NCI-H1694 treated with DMSO at 0.1 percent for 48 hours (cell line): ENCODE measurements at regions not wholly inside any gene's neighbourhood (a gene's known extent, or its start where the extent isn't known, plus 50 kb on each side); places are given as distances from the start of the nearest gene placed in this dataset.

ENCODE experiments used
- DNase-seq: peaks from one replicate; lab custom pipeline; 2025; lab: John Stamatoyannopoulos, UW

DNA sequence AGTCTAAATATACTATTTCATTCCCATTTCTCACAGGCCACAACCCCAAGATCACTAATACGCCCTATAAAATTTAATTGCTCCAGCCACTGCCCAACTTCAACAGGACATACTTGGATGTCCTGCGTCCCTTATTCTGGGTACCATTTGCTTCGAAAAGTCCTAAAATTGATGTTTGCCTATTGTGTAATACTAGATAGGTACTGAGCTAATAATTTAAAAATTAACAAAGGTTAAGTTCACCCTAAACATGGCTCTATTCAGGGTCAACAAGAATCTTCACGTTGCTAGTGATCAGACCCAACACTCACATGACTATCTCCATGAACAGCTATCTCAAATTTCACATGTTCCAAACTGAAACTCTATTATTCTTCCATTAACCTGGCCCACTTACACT, 296.4 kb upstream of the RND3 start:
- DNase-seq: no peak

DNA sequence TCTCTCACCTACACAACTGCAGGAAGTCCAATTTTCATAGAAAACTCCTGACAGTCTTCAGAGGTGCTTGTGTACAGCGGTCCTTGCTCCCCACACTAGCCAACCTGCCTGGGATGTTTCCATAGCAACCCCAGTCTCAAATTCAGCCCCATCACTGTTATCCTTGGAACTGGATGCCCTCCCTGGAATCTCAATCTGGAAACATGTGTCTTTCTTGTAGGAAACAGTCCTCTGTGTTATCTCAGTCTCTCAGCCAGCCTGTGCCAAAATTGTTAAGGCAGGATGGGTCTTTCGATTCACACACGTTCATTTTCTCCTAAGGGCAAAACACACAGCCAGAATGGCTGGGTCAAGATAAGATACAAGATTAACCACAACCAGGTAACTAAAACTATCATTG, 295.5 kb upstream of the RND3 start:
- no peak for DNase-seq

DNA sequence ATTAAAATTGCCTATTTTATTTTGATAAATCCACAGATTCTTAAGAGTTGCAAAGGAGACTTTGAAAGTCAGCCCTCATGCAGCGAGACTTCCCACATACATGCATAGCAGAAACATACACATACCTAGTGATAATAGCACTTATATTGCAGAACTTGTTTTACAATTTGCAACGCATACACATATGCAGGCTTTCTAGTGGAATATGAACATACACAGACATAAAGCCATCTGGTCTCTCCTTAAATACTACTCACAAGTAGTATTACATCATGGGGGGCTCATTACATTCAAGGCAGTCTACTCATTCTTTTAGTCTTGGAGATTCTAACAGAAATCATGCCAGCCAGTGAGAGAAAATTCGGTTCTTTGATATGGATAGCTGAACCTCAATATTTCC, 295.1 kb upstream of the RND3 start:
- no peak for DNase-seq

DNA sequence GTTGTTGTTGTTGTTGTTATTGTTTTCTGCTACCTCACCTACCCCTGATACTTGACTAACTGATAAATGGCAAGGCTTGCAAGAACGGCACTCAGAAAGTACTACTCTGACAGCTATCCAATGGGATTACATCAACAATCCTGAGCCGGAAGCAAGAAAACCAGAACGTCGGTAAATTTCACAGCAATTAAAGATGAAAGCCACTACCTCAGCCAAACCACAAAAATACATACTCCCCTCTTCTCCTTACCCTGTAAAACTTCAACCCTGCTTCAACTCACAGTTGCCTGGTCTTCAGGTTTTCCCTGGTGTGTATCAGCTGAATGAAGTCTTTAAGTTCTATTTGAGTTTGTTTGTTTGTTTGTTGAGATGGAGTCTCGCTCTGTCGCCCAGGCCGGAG, 293.7 kb upstream of the RND3 start:
- no peak for DNase-seq

DNA sequence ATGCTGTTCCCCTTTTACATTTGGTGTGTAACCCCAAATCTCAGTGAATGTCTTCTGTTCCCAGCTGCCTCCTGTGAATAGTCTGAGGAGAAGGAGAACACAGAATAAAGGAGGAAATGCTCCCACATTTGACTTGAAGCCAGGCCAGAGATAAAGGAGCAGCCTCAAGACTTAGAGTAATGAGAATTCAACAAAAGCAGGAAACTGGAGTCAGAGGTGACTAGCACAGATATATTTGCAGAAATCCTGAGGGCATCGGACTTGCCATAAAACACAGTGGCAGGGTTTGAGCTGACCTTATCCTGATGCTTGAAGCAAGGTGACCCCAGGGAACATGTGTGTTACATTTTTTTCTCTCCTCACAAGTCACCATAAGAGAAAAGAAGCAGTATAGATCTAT, 291.4 kb upstream of the RND3 start:
- DNase-seq: no peak

DNA sequence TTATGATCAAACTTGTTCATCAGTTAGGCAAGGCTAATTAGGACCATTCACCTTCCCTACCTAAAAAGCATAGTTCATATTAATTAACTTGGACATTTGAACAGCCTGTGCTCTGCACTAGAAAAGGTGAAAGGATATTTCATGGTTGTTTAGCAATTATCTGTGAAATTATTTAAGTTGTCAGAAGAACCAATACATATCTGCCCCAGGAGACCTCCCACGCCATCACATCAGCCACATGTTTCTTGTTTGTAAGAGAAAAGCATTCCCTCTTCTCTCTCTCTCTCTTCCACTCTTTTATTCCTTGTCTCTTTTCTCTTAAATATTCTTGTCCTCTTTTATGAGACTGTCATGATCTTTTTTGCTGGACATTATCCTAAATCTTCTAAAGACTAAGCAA, 282.0 kb upstream of the RND3 start:
- no peak for DNase-seq

DNA sequence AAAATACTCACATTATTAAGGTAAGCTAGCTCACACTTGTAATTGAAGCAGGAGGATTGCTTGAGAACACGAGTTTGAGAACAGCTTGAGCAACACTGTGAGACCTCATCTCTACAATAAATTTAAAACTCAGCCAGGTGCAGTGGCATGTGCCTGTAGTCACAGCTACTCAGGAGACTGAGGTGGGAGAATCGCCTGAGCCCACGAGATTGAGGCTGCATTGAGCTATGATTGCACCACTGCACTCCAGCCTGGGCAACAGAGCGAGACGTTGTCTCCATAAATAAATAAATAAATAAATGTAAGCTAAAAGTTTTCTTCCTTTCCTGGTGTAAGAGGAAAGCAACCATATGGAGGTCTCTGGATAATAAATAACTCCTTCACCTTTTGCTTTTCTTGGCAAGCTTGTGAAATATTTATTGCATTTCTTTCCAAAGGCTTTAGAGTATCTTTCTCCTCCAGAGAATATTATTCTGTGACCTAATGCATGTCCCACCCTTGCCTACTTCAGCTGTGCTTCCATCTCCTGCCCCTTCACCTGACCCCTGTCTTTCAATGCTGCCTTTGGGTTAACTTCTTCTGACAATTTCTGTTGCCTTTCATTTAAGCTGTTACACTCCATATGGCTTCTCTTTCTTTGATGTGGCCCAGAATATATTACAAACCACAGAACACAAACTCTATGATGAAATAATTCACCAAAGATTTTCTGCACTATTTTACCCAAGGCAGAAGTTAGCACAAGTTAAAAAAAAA, 280.7 kb upstream of the RND3 start:
- no peak for DNase-seq

DNA sequence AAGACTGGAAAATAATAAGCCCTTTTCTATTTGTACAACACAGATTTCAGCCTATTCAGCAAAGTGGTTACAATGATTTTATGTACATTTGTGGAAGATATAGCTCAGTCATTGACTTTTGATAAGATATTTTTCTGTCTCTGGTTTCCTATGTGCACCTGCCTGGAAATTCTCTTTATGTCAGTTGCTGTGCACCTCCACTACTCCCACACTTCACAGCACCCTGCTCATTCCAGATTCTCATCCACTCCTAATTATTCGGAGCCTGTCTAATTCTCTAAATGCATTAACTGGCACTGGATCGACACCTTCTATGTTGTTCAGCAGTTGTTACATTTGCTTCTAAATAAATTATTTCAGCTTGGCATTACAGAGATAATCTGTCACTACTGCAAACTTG, 275.1 kb upstream of the RND3 start:
- DNase-seq: no peak

DNA sequence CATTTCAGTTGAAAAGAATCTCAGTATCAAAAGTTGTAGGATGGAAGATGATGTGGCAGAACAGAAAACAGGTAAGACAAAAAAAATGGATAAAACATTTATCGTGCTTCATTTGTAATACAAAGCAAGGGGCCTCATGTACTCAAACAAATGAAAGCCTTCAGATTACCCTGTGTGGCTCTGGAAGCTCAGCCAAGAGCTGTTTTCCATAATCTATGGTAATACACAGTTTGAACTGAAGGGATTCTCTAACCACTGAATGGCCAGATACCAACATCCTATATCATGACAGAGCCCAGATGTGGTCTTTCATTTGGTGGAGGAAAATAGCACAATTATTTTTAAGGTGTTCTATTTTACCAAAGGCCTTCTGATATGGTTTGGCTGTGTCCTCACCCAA, 272.1 kb upstream of the RND3 start:
- DNase-seq: no peak

DNA sequence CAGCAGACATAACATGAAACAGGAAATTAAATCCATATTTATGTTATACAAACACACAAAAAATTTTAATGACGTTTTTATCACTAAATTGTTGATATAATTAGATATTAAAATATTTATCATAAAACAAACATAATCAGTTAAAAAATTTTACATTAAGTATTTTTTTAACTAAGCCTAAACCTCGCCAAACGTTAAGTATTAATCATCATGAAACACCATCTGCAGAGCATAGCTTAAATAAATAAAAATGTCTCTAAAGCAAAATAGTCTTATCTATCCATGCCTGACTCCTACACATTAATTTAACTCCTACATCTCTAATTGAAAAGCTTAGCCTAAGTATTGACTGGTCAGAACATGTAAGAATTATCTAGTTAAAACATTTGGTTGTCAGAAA, 271.6 kb upstream of the RND3 start:
- DNase-seq: no peak

DNA sequence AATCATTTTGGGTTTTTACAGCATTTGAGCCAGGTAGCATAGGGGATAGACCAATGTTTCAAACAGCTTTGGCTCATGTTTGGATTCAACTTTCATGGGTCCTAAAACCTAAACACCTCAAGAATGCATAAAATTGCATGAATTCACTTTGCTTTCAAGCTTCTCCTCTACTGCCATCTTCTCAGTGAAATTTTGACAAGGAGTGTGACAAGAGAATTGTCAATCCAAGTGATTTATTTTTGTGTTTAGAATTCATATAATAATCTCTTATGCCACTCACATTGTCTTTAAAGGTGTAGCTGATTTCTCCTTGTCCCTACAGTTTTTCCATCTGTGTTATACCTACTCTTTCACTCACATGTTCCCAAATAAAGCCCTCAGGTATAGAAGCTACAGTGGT, 264.8 kb upstream of the RND3 start:
- no peak for DNase-seq

DNA sequence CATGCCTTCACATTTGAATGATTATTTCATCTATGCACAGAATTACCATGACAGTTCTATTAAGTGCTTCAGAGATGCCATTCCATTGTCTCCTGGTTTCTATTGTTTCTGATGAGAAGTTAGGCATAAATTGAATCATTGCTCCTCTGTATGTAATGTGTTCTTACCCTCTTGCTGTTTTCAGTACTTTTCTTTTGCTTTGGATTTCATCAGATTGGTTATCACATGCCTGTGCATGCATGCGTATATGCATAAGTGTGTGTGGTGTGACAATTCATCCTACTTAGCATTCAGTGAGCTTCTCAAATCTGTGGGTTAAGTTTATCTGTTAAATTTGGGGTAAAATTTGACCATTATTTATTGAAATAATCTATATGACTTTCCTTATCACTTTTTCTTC, 263.3 kb upstream of the RND3 start:
- DNase-seq: no peak

DNA sequence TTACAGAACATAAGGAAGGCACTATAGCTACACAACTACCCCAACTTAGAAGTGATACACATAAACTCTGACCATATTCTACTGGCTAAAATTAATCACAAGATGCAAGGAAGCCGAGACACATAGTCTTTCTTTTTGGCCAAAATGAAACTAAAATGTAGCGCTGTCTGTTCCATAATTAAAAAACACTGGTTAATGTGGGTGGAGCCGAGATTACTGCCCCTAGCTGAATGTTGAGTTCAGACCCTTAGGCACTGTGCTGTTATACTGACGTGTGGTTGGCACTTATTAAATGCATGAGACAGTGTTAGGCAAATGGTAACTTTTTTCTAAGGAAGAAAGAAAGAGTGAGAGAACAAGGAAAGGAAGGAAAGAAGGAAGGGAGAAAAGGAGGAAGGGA, 254.6 kb upstream of the RND3 start:
- no peak for DNase-seq

DNA sequence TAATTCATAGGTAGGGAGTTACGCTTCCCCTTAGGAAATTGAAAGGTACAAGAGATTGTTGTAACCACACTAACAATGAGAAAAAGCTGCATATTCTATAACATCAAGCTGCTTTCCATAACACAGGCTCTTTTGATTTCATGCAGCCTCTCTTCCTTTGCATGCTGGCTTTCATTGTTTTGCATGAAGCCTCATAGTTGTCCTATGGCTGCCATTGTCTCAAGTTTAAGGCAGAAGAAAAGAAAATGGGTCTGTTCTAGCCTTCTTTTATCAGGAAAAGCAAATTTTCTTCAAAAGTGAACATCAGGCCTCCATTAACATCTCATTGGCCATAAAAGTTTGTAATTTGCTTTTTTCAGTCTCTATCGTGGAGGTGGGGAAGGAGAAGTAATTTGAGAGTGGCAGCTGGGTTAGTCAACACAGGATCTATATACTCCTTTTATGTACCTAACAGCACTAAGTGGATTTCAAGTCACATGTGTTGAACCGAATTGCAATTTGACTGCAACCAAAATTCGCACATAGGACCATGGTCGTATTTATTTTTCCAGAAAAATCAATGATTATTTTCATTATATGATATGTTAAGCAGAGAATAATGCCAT, 248.5 kb upstream of the RND3 start:
- no peak for DNase-seq

DNA sequence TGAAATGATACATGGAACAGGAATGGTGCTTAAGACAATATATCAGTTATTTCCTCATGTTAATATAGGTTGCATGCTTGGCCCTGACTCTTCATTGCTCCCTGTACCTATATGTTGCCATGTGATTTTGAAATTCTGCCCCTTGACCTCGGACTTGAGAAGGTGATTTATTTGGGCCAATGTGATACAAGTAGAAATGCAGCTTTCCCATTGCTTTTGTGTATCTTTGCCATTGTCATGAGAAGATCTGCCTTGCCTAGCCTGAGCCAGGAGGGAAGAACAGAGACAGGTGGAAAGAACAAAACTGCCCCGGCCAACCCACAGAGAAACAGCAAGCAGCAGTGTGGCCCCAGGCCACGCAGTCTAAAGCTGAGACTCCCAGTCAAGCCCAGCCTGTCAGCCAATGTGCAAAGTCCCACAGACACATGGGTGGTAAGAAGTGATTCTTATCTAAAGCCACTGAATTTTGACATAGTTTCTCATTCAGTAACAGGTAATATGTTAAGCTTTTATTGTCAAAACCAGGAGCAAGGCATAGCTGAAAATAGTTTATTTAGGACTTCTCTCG, 245.7 kb upstream of the RND3 start:
- no peak for DNase-seq

DNA sequence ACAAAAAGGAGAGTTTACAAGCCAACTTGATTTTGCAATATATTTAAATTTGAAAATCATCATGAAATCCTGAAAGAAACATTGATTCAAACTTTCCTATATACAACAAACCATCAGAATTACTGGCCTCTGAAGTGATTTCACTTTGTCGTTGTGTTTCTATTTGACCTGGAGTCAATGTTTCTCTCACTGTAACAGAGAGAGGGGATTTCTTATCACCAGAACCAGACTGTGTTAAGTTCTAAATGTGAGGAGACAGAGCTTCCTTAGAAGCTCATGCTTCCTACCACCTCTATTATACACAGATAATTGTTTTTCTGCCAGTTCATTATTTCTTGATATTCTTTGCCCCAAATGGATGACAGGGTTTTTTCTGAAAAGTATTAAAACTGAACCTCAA, 245.0 kb upstream of the RND3 start:
- no peak for DNase-seq

DNA sequence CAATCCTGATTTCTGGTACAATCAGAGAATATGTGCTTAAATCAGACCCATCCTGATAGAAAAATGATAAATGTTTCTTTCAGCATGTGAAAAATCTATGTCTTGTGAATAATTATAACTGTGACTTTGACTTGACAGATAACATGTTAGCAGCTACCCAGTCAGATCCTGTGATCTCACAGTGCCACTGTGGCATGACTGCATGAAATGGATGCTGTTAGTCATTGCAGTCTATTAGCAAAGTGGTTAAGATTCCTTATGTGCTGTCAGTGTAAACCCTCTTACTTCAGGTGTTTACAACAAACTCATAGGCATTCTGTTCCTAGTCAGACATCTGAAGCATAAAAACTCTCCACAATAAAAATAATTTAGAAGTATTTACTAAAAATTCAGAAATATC, 244.6 kb upstream of the RND3 start:
- no peak for DNase-seq

DNA sequence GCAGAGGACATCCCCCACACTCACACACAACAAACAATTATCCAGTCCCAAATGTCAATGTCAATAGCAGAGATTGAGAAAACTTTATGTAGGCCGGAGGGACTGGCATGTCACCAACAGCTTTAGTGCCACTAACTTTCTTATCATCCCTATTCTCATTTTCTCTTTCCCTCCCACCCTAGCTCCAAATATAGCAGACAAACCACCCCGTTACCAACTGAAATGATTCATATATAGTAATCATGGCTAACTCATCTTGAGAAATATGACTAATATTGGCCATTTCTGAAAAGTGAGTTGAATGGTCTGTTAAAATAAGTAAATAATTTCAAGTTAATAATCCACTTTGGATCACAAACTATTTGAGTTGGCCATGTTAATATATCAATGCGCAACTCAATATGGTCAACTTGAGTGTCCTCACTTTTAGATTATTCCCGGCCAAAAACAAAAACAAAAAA, 242.1 kb upstream of the RND3 start:
- no peak for DNase-seq

DNA sequence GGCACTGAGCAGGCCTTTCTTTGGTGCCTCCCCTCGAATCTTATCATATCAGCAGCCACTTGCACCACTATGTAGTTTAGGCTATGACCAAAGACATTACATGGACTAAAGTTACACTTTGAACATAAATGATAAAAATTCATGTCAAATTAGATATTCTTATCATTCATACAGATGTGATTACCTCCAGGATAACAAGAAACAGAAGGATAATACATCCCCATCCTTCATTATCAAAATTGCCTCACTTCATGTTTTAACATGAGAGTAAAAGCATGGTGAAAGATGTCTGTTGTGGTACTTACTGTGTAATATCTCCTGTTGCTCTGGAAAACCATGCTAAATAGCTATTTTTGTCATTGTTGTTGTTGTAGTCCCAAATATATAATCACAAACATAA, 230.8 kb upstream of the RND3 start:
- DNase-seq: no peak

DNA sequence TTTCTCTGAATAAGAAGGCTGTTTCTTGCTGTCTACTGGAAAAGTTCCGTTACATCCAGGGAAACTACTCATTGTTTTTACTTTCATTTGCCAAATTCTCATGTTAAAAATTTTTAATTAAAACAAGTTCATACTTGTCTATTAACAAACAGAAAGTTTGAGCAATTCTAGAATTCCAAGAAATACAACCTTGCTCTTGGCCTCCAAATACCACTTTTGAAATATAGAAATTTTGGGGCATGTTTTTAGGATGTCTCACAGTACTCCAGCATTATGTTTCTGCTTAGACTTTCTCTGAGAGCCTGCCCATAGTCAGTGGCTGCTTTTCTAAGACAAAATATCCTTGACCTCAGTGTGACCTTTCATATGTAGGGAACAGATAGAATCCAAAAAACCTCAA, 228.7 kb upstream of the RND3 start:
- DNase-seq: no peak

DNA sequence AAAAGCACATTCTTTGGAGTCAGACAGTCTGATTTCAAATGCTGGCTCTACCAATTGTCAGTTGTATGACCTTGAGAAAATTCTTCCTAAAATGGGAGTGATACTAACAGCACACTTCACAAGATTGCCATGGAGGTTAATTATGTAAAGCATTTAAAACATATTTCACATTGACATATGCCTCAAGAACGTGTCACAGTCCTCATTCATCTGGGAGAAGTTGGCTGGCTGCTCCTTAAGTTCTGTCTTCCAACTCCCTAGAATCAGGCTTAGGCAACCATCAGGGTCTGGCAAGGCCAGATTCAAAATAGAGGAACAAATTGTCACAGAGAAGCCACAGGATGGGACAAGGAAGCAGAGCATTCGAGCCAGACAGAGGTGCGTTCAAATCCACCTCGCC, 228.0 kb upstream of the RND3 start:
- no peak for DNase-seq

DNA sequence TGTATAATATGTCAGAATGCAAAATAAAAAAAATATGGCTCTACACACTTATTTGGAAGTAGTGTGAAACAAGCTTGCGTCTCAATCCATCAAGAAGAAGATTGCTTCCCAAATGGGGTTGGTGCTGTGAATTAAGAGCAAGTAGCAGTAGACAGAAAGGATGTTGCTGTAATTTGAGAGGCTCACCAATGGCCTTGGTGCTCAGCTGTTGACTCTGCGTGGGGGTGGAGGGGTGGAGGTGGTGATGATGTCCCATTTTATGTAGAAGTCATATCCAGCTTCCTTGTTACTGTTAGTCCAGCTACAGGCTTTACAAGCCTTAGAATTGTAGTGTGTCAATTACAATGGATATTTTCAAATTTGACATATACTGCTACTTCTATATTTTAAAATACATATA, 223.4 kb upstream of the RND3 start:
- DNase-seq: no peak

DNA sequence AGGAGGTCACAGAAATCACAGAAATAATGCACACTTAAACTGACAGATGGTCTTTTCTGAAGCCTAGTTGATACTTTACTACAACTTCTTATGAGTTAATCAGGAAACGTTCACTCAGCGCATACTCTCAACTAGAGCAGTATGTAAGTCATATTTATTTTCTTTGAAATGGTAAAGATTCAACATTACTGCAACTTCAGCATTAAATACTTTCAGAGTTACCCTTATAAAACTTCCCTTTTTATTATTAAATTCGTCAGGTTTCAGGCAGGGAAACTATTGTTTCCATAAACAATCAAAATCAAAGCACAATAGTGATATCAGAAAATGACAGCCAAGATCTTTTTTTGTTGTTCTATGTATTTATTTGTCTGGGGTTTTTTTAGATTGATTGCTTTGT, 222.6 kb upstream of the RND3 start:
- DNase-seq: no peak

DNA sequence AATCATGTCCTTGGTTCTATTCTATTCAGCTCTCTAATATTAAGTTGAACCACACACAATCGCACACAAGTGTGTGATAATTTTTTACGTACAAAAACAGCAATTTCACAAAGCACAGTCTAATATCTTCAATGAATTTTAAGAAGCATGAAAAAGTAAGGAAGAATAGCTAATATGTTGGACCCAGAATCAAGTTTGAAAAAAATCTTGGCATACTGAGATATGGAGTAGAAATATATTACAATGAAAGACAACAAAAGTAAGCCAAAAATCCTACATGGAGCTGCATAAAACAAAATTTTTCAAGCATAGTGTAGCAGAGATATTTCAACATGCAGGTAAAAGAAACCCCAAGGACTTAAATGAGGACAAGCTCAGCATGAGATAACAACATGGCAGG, 219.1 kb upstream of the RND3 start:
- no peak for DNase-seq
